NOMO-1 (cell line): ENCODE measurements at regions not wholly inside any gene's neighbourhood (a gene's known extent, or its start where the extent isn't known, plus 50 kb on each side); places are given as distances from the start of the nearest gene placed in this dataset.

Source experiments
- DNase-seq, 2 experiments: peaks; one replicate each; lab custom pipeline; 2025; ENCODE audit not compliant: unreplicated experiment in 2 of 2; lab: John Stamatoyannopoulos, UW

DNA sequence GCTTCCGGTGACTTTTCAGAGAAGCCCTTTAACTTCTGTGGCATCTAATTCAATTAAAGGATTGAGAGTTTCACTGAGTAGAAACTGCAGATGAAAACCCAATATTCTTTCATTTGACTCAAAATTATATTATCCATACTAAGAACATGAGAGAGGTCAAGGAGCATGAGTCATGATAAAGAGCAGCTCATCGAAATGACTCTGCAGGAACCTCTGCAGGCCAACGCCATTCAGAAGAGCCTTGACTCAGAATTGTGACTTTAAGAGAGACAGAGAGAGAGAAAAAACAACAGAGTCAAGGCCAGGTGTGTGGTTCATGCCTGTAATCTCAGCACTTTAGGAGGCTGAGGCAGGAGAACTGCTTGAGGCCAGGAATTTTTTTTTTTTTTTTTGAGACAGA lies 417.2 kb upstream of the XYLT1 start:
- no peak for DNase-seq

DNA sequence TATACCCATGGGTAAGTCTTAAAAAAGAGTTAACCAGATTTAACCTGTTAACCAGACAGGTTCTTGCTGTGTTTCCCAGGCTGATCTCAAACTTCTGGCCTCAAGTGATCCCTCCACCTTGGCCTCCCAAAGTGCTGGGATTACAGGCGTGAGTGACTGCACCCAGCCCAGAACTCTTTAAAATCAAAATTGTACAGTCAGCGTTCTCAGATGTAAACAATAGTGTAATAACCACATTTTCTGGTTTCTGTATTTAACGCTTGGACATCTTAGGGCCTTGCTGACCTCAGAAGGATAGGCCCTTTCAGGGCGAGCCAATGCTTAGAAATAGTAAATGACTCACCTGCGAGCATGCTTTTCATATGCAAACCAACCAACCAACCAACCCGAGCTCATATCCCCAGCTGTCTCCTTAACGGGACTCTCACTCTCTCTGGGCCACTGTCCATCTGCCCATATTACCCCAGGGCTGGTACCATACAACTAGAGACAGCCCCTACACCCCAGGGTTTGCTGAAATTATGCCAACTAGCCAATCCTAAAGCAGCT lies 415.0 kb upstream of the XYLT1 start:
- DNase-seq: no peak

DNA sequence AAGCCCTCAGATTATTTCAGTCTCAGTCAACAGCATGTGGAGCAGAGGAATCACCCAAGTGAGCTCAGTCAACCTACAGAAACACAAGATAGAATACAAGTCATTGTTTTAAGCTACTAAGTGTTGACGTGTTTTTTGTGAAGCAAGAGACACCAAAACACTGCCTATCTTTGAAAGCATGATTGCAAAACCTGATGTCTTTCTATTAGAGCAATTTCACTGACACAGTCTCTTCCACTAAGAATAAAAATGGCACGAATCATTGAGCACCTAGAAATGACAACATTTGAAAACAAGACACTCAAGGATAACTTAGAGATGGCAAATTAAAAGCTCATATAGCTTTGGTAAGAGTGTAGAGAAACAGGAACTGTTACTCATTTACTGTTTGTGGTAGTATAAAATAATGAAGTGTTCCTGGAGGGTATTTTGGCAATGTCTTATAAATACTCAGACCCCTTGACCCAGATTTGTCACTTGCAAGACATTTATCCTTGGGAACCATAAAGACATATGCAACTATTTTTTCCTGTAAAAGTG lies 407.1 kb upstream of the XYLT1 start:
- no peak for DNase-seq

DNA sequence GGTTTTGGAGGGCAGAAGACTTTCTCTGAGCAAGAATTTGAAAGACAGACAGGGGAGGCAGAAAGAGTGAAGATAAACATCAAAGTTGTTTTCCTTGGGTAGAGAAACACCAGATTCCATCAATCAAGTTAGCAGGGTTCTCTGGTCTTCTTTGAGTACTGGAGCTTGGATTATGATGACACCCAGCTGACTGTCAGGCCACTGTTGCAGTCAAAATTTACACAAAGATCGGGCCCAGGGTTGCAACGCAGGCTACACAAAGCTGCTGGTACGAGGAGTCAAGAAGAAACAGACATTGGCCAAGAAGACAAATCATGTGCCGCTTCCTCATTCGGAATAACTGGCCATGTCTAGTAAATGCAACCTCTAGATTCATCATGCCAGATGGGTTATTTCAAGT lies 396.2 kb upstream of the XYLT1 start:
- no peak for DNase-seq

DNA sequence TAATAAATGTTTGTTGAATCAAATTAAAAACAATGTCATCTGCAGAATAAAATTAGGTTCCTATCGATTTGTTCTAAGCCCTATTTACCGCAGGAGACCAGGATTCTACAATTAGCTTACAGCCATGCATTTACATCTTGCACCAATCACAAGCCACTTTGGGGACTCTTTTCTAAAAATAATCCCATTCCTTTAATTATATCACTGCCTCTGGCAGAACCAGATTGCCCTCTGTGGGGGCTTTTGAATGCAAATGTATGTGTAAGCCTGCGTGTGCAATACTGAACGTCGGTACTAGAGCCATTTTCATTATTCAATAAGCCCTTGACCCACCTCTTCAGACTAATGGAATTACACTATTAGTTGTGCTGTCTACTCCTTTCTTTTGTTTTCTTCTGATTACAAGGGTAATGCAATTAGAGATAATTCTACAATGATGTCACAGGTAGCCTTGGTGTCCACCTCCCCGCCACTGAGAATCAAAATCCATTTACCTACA lies 391.3 kb upstream of the XYLT1 start:
- DNase-seq: no peak

DNA sequence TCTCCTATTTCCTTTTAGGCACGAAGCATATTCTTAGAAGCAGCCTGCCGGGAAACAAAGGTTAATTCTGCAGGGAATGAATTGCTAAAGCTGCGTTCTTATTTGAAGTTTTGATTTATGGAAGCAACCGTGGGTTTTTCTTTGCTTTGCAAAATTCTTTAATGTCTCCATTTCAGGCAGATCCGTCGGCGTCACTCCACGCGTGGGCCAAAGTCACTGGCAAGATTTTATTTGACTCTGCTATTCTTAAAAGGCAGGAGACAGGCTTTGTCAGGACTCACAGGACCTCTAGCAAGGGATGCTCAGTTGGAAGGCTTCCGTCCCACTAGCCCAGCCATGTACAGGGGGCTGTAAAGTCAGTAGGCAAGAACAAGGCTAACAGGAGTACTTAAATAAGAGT lies 387.3 kb upstream of the XYLT1 start:
- no peak for DNase-seq

DNA sequence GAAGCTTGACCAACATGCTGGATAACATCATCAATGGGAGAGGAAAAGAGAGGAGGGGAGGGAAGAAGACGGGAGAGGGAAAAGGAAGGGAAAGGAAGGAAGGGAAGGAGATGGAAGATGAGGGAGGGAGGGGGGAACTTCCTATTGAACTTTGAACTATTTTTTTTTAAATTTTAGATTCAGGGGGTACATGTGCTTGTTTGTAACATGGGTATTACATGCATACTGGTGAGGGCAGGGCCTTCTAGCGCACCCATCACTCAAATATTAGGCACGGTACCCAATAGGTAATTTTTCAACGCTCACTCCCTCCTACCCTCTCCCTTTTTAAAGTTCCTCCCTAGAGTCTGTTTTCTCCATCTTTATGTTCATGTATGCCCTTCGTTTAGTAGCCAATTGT lies 383.2 kb upstream of the XYLT1 start:
- DNase-seq: no peak

DNA sequence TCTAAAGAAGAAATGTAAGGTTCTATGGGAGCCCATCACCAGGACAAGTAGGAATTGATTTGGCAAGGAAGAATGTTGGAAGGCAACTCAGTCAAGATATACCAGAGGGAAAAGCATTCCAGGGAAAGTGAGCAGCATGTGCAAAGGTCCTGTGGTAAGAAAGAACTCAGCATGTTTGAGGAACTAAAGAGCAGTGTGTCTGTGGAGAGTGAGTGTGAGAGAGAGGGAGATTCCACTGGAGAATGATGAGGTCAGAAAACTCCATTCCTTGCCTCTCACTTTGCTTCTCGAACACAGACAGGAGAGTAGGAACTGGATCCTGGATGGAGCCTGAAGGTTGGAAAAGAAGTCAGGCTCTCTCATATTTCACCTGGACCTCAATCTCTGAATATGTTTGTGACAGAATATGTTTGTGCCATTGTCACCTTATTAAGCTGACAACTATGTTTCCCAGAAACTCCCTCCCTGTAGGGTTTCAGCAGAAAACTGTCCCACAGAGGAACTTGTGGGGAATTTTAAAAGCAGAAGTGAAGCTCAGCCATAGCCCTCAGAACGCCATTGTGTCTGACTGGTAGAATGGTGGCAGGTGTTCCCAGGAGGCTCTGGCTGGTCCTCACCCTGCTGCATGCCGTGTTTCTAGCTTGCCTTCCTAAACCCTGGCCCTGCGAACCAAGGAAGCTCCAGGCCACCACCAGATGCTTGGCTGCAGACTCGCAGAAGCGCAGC lies 382.4 kb upstream of the XYLT1 start:
- no peak for DNase-seq

DNA sequence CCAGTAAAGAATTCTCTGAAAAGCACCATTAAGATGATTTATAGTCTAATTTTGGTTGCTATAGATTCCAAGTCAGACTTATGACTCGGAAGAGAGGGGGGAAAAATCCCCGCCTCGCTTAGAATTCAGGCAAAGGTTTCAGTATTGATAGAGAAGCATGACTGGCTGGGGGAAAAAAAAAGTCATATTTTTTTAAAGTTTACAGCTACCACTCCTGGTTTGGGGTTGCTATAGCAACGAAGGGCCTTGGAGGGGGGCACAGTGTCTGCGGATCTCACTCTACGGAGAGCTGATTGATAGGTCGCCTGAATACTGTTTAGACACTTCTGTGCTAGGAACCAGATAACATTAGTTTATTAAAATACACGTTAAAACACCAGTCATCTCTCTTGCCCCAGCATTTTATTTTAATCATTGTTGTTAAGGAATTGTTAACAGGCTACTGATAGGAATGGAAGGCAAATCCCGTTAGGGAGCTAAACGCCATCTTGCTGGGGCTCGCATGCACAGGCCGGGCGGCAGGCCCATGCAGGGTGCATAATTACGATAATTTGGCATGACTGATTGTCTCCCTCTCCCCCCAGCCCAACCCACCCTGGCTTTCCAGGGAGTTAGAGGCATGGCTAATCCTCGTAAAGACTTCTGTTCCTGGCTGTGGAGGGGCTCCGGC lies 380.0 kb upstream of the XYLT1 start:
- no peak for DNase-seq

DNA sequence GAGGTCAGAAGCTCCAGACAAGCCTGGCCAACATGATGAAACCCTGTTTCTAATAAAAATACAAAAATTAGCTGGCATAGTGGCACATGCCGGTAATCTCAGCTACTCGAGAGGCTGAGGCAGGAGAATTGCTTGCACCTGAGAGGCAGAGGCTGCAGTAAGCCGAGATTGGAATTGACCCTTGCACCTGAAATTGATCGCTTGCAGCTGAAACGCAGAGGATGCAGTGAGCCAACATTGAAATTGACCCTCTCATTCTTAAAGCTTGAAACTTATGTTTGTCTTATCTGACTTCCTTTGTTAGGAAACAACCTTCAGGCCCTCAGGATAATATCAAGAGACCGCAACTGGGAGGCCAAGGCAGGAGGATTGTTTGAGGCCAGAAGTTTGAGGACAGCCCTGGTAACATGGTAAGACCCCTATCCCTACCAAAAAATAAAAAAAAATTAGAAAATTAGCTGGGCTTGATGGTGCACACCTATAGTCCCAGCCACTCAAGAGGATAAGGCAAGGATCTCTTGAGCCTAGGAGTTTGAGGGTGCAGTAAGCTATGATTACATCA lies 376.6 kb upstream of the XYLT1 start:
- DNase-seq: no peak

DNA sequence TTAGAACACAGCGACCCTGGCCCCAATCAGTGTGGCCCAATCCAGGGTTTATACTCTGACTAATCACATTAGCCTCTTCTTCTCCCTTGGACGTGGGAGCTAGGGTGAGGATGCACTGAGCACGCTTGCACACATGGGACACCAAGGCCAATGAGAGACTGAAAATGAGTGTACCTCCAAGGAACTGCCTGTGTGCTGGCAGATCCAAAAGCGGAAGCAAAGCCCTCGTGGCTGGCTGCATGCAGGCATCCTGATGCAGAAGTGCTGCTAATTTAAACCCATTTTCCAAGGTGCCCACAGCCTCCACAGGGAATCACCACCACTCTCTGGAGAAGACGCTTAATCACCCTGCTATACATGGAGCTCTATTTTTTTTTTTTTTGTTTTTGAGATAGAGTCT lies 375.3 kb upstream of the XYLT1 start:
- DNase-seq: no peak

DNA sequence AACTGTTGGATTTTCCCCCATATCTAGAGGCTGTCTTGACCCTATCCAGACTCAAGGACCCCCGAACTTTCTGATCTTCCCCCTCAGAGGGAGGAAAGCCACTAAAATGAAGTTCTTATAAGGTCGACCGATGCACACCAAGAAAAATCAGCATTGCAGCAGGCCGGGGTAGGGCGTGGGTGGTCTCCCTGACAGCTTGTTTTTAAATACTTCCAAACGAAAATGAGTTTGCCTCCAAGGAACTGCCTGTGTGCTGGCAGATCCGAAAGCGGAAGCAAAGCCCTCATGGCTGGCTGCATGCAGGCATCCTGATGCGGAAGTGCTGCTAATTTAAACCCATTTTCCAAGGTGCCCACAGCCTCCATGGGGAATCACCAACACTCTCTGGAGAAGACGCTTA lies 374.3 kb upstream of the XYLT1 start:
- DNase-seq: no peak

DNA sequence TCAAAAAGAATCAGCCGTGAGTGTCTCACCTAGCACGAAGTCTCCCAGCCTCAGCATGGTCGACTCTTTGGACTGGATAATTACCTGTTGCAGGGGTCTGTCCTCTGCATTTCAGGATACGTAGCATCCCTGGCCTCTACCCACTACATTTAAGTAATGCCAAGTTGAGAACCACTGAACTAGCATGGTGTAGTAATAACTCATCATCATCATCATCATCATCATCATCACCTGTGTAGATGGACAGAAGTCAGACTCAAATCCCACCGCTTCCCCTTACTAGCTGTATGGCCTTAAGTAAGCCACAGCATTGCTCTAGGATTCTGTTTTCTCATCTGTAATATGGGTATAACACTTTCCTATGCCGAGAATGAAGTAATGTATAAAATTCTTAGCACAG lies 373.1 kb upstream of the XYLT1 start:
- DNase-seq: no peak

DNA sequence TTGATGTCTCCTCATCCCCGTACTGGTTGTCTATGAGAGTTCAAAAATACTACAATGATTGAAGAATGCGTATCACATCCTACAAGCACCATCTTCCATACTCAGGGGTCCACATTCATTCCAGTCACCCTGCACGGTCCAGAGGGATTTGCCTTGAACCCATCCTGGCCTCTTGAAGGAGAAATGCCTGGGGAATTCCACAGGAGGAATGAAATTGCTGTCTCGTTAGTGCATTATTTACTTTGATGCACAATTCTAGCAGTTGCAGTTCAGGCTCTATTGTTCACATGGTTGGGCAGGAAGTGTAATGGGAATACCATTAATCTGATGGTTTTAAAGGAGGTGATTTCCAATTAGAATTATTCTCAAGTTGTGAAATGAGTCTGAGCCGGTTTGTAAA lies 369.1 kb upstream of the XYLT1 start:
- DNase-seq: no peak

DNA sequence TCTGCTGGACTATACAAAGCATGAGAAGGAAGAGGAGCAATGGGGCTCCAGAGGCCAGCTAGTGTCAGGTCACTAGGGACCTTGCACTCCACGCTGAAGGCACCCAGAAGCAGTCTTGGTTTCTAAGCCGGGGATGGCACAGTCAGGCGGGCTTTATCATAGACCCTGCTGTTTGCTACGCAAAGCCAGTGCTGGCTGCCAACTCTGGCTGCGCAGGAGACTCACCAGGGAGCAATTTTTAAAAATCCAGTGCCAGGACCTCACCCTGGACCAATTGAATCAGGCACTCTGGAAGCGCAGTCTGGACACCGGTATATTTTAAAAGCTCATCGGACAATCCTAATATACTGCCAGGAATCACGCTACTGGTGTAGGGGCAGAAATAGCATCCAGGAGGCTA lies 368.5 kb upstream of the XYLT1 start:
- DNase-seq: no peak

DNA sequence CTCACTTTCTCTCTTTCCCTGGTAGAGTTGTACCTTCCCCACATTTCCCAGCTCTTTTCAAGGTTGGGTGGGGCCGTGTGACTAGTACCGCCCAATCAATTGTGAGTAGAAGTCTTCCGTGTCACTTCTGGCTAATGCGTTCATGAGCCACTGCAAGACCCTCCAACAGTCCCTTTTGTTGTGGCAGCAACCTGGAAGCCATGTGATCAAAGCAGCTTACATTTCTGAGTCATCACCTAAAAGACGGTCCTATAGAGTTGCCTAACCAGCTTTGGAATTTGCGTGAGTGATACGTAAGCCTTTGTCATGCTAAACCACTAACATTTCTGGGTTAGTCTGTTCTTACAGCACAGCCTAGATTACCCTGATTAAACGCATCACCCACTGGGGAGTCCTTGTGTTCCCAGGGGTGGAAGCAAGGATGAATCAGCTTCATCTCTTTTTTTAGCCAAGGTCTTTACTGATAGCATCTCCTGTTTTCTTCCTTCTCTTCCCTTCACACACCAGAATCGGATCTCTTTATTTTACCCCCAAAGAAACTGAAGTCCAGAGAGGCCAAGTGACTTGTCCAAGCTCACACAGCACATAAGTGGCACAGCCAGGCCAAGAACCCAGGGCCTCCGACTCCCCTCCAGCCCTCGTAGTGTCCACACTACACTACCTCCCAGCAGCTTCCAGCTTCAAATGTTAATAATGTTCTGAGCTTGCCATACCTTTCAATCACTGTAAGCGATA lies 366.3 kb upstream of the XYLT1 start:
- DNase-seq: peak; percentile 19 to 54

DNA sequence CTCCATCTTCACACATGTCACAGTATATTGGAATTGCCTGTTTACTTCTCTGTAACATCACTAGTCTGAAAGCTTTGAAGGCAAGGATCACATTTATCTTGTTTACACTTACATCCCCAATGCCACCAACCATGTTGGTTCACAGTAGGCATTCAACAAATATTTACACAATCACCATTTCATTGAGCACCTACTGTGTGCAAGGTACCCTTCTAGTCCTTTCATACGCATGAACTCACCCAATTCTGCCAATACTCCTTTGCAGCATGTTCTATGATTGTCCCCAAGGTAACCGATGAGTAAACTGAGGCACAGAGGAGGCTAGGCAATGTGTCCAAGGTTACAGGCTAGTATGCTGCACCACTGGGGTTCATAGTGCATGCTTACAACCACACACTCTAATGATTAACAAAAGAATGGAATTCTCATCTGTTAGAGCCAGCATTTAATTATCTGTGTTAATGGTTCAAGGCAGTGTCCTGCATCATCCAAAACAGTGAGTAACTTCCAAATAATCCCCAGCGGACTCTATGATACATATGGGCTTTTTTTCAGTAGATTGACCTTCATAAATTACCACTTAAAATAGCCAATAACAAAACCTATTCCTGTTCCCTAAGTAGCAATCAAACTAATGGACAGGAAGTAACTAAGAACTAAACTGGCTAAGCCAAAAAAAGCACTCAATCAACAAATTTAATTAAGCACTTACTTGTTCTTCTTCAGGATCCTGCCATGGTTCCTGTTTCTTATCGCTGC lies 364.5 kb upstream of the XYLT1 start:
- DNase-seq: peak in 1 of 2 experiments; percentile 47

DNA sequence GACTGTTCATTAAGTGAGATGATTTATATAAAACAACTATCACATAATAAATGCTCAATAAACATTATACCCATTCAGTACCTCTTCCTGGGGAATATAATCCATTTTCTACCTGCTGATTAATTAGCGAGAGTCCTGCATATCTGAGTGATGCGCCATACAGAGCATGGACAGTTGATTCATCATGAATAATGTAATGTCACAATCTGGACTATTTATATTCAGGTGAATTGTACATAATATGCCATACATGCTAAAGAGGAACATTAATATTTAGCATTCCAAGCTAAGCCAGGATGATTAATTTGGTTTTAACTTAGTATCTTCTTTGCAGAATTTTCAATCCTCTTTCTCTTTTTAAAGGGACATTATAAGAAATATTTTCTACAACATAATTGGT lies 362.0 kb upstream of the XYLT1 start:
- DNase-seq: no peak

DNA sequence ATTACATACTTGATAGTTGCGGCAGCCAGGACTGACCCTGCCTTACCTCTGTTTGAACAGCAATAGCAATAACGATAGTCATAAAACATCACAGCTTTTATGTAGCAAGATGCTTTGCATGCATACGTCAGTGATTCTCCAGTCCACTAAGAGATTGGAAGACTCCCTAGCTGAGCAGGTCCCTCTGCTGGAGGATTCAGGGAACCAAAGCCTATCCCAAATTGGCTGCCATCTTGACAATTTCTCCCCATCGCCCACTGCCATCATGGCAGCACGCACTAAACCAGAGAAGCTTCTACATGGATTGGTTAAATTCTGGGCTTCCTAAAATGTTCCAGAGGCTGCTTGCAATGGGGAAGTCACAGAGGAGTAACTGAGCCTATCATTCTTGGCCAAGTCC lies 360.6 kb upstream of the XYLT1 start:
- no peak for DNase-seq

DNA sequence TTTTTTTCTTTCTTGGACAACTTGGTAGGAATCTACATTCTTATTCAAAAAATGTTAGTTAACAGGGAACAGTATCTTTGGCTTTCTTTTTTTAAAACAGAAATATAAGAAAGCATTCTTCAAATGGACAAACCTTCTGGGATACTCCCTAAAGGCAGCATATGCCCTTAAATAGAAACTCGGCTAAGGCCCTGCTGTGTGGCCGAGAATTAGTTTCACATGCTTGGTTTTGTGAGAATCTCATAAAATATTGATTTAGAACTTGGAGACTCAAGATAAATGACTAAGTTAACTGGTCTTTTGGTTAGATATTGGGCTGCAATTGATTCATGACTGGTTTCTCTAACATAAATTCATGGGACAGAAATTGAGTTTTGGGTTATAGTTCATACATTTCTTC lies 359.9 kb upstream of the XYLT1 start:
- DNase-seq: no peak
